NOMO-1 (cell line): ENCODE measurements at regions not wholly inside any gene's neighbourhood (a gene's known extent, or its start where the extent isn't known, plus 50 kb on each side); places are given as distances from the start of the nearest gene placed in this dataset.

Experiments used
- DNase-seq, 2 experiments: peaks; one replicate each; lab custom pipeline; 2025; ENCODE audit not compliant: unreplicated experiment in 2 of 2; lab: John Stamatoyannopoulos, UW

- DNase-seq = no peak
These were observed 200.0 kb downstream of the TSN start for GRCh38 chr2:121955426-121955825.

GRCh38 chr2:121955872-121956271 lies 200.4 kb downstream of the TSN start:
- no peak for DNase-seq

GRCh38 chr2:121960251-121960650 lies 204.8 kb downstream of the TSN start:
- DNase-seq = peak in 1 of 2 experiments; percentile 1

- no peak for DNase-seq
These were observed 206.3 kb downstream of the TSN start for GRCh38 chr2:121961761-121962160.

GRCh38 chr2:121965661-121966060 lies 210.2 kb downstream of the TSN start:
- DNase-seq = no peak

- DNase-seq = no peak
These were observed 211.2 kb downstream of the TSN start for GRCh38 chr2:121966663-121967062.

- no peak for DNase-seq
These were observed 213.7 kb downstream of the TSN start for GRCh38 chr2:121969166-121969565.

- DNase-seq = no peak
These were observed 214.6 kb downstream of the TSN start for GRCh38 chr2:121969766-121970639.

- DNase-seq = no peak
These were observed 216.8 kb downstream of the TSN start for GRCh38 chr2:121972203-121972602.

- DNase-seq = peak; percentile 57 to 68
These were observed 219.6 kb downstream of the TSN start for GRCh38 chr2:121974897-121975661.

GRCh38 chr2:121976926-121977325 lies 221.5 kb downstream of the TSN start:
- no peak for DNase-seq

- DNase-seq = no peak
These were observed 221.9 kb downstream of the TSN start for GRCh38 chr2:121977326-121977725.

GRCh38 chr2:121992700-121993099 lies 237.2 kb downstream of the TSN start:
- no peak for DNase-seq

GRCh38 chr2:121993682-121994081 lies 238.2 kb downstream of the TSN start:
- DNase-seq = no peak

GRCh38 chr2:121994238-121995206 lies 239.1 kb downstream of the TSN start:
- DNase-seq = no peak

- no peak for DNase-seq
These were observed 243.3 kb downstream of the TSN start for GRCh38 chr2:121998751-121999150.

GRCh38 chr2:121999264-121999663 lies 243.8 kb downstream of the TSN start:
- DNase-seq = no peak

GRCh38 chr2:122000556-122001340 lies 245.3 kb downstream of the TSN start:
- DNase-seq = no peak

GRCh38 chr2:122001441-122001874 lies 246.0 kb downstream of the TSN start:
- DNase-seq = no peak
